ENCODE measurements at regions not wholly inside any gene's neighbourhood (a gene's known extent, or its start where the extent isn't known, plus 50 kb on each side); places are given as distances from the start of the nearest gene placed in this dataset.

GRCh38 chr20:21653628-21654027 lies 51.8 kb upstream of the PAX1 start:
- no peak for FAIRE-seq

- no peak for FAIRE-seq
These were observed 62.0 kb upstream of the PAX1 start for GRCh38 chr20:21643417-21643816.

GRCh38 chr20:21640556-21640955 lies 64.9 kb upstream of the PAX1 start:
- no peak for FAIRE-seq

GRCh38 chr20:21633829-21634228 lies 71.6 kb upstream of the PAX1 start:
- no peak for FAIRE-seq

GRCh38 chr20:21632735-21633053 lies 72.8 kb upstream of the PAX1 start:
- FAIRE-seq, result no peak

- FAIRE-seq, result no peak
These were observed 73.3 kb upstream of the PAX1 start for GRCh38 chr20:21632031-21632734.

- no peak for FAIRE-seq
These were observed 76.7 kb upstream of the PAX1 start for GRCh38 chr20:21628800-21629199.

GRCh38 chr20:21623781-21624094 lies 81.7 kb upstream of the PAX1 start:
- no peak for FAIRE-seq

- FAIRE-seq, result no peak
These were observed 82.2 kb upstream of the PAX1 start for GRCh38 chr20:21623074-21623780.

- no peak for FAIRE-seq
These were observed 83.2 kb upstream of the PAX1 start for GRCh38 chr20:21622097-21622857.

- no peak for FAIRE-seq
These were observed 86.6 kb upstream of the PAX1 start for GRCh38 chr20:21618759-21619416.

GRCh38 chr20:21615617-21616080 lies 89.8 kb upstream of the PAX1 start:
- no peak for FAIRE-seq

GRCh38 chr20:21614980-21615379 lies 90.5 kb upstream of the PAX1 start:
- no peak for FAIRE-seq

- no peak for FAIRE-seq
These were observed 92.0 kb upstream of the PAX1 start for GRCh38 chr20:21613512-21613911.

- FAIRE-seq, result no peak
These were observed 95.5 kb upstream of the PAX1 start for GRCh38 chr20:21609981-21610380.

- no peak for FAIRE-seq
These were observed 95.4 kb upstream of the NKX2-2 start for GRCh38 chr20:21609221-21609620.

- FAIRE-seq, result no peak
These were observed 94.9 kb upstream of the NKX2-2 start for GRCh38 chr20:21608777-21609176.

GRCh38 chr20:21607971-21608725 lies 94.3 kb upstream of the NKX2-2 start:
- FAIRE-seq, result no peak

GRCh38 chr20:21601799-21602198 lies 87.9 kb upstream of the NKX2-2 start:
- no peak for FAIRE-seq

- no peak for FAIRE-seq
These were observed 72.8 kb upstream of the NKX2-2 start for GRCh38 chr20:21586682-21587081.

GRCh38 chr20:21583486-21584168 lies 69.8 kb upstream of the NKX2-2 start:
- FAIRE-seq, result no peak

- FAIRE-seq, result no peak
These were observed 63.7 kb upstream of the NKX2-2 start for GRCh38 chr20:21577551-21577950.
